Small intestine (tissue), 7 donors: ENCODE measurements at regions not wholly inside any gene's neighbourhood (a gene's known extent, or its start where the extent isn't known, plus 50 kb on each side); places are given as distances from the start of the nearest gene placed in this dataset.
A peak's percentile ranks its signal among the peaks of the same experiment; 100 is the strongest.
"Not testable (repeated sequence)": the region's sequence is repeated elsewhere in the genome, so short reads cannot be mapped to it uniquely, and the experiment has no call there.

Experiments
- DNase-seq, 2 donors: peaks; one replicate each; pipeline versions ENCODE4 v3.0.0 to v3.0.0-alpha.2; 2013
- FAIRE-seq: peaks from 2 replicates; lab custom pipeline; 2012; peaks lifted over from hg19 to GRCh38; lab: Jason Lieb, UNC
- H3K27ac ChIP-seq, 3 donors: one replicate each; pipeline ENCODE4 v1.5.1; 2013; ENCODE audit warnings: low read length in 2 of 3, mild to moderate bottlenecking in 2 of 3, control low read depth in 1 of 3, inconsistent platforms in 1 of 3, low read depth in 1 of 3, moderate library complexity in 1 of 3
- H3K27me3 ChIP-seq, 3 donors: one replicate each; pipeline ENCODE4 v1.6.1; 2013; ENCODE audit warnings: low read length in 3 of 3, inconsistent platforms in 1 of 3; ENCODE audit not compliant: control insufficient read depth in 3 of 3, insufficient read depth in 3 of 3
- H3K36me3 ChIP-seq, 3 donors: one replicate each; pipeline ENCODE4 v1.6.1; 2013; ENCODE audit warnings: low read length in 3 of 3, inconsistent platforms in 1 of 3, low read depth in 1 of 3, mild to moderate bottlenecking in 1 of 3, moderate library complexity in 1 of 3; ENCODE audit not compliant: control insufficient read depth in 3 of 3, insufficient read depth in 2 of 3
- H3K4me1 ChIP-seq, 3 donors: one replicate each; pipeline ENCODE4 v1.6.1; 2013; ENCODE audit warnings: low read length in 2 of 3, inconsistent platforms in 1 of 3, low read depth in 1 of 3, mild to moderate bottlenecking in 1 of 3, moderate library complexity in 1 of 3; ENCODE audit not compliant: control insufficient read depth in 3 of 3, insufficient read depth in 2 of 3
- H3K4me3 ChIP-seq, 3 donors: one replicate each; pipeline ENCODE4 v1.5.1; 2013; ENCODE audit warnings: low read length in 3 of 3, control low read depth in 1 of 3, inconsistent platforms in 1 of 3, low read depth in 1 of 3, mild to moderate bottlenecking in 1 of 3, moderate library complexity in 1 of 3
- H3K9me3 ChIP-seq, 2 donors: one replicate each; pipeline ENCODE4 v1.6.1; 2013; ENCODE audit warnings: low read depth in 1 of 2, low read length in 1 of 2; ENCODE audit not compliant: control insufficient read depth in 2 of 2, insufficient read depth in 1 of 2
- WGBS, 3 donors: extraction: QIAGEN DNeasy Blood & Tissue Kit; methylation state at CpG; one replicate each; pipeline ENCODE4 v1.1.7; 2013; 5-methylcytosine and 5-hydroxymethylcytosine counted together
- donor health status: healthy with polysubstance abuse.
- donor health status: control.
- donor health status: control.
- donor health status: Bipolar disorder and iron deficiency.
- donor health status: healthy.

- DNase-seq (no peak), FAIRE-seq (no peak)
- no peak overlapping the region for H3K4me3 ChIP-seq
- no peaks in the 10 kb centered on the region for H3K36me3 ChIP-seq
- no peaks in the 10 kb centered on the region for H3K27me3 ChIP-seq
- peaks cover 0 to 12% of the 10 kb centered on the region in 2 donors for H3K9me3 ChIP-seq
- H3K4me1 ChIP-seq = no peaks in the 10 kb centered on the region
- H3K27ac ChIP-seq = no peak overlapping the region
- 86 to 91% (median 88%) methylated on average over 9 of the region's 9 CpGs for WGBS, 3 donors
Observed at GRCh38 chr12:114838480-114838879, 154.5 kb upstream of the TBX3 start.

GRCh38 chr12:114836609-114837008 lies 152.6 kb upstream of the TBX3 start:
- peaks cover 0 to 12% of the 10 kb centered on the region in 2 donors for H3K9me3 ChIP-seq

GRCh38 chr12:114835031-114835430 lies 151.1 kb upstream of the TBX3 start:
- no peak for DNase-seq
- Histone ChIP-seq H3K4me1 (no peaks in the 10 kb centered on the region), H3K27ac (no peak overlapping the region), H3K4me3 (no peak overlapping the region), H3K36me3 (no peaks in the 10 kb centered on the region), H3K9me3 (peaks cover 0 to 12% of the 10 kb centered on the region in 2 donors), H3K27me3 (no peaks in the 10 kb centered on the region)
- 59 to 77% (median 72%) methylated on average over 2 of the region's 2 CpGs for WGBS, 3 donors
- FAIRE-seq = no peak

More at GRCh38 chr12:114836609-114837008, 152.6 kb upstream of the TBX3 start:
- no peaks in the 10 kb centered on the region for H3K4me1 ChIP-seq
- no peak for FAIRE-seq
- H3K36me3 ChIP-seq = no peaks in the 10 kb centered on the region
- WGBS, 3 donors = 95 to 97% (median 96%) methylated on average over 3 of the region's 3 CpGs
- no peak overlapping the region for H3K27ac ChIP-seq
- no peaks in the 10 kb centered on the region for H3K27me3 ChIP-seq
- no peak overlapping the region for H3K4me3 ChIP-seq
- no peak for DNase-seq

- H3K27me3 ChIP-seq = no peaks in the 10 kb centered on the region
- no peaks in the 10 kb centered on the region for H3K36me3 ChIP-seq
- FAIRE-seq (no peak), DNase-seq (no peak)
- WGBS, 3 donors = 52 to 74% (median 64%) methylated on average over 3 of the region's 3 CpGs
- no peak overlapping the region for H3K27ac ChIP-seq
- peaks cover 0 to 12% of the 10 kb centered on the region in 2 donors for H3K9me3 ChIP-seq
- H3K4me1 ChIP-seq = no peaks in the 10 kb centered on the region
- no peak overlapping the region for H3K4me3 ChIP-seq
Observed at GRCh38 chr12:114834621-114835020, 150.6 kb upstream of the TBX3 start.

- Histone ChIP-seq H3K27me3 (no peaks in the 10 kb centered on the region), H3K4me1 (peaks cover 0 to 16% (median 0%) of the 10 kb centered on the region in 3 donors), H3K36me3 (no peaks in the 10 kb centered on the region), H3K4me3 (no peak overlapping the region), H3K27ac (peak overlapping the region in 1 of 3 donors; percentile 9), H3K9me3 (peaks cover 0 to 2% of the 10 kb centered on the region in 2 donors)
- FAIRE-seq = no peak
- DNase-seq = peak in 1 of 2 donors; percentile 67
- 61 to 79% (median 68%) methylated on average over 4 of the region's 4 CpGs for WGBS, 3 donors
Observed at GRCh38 chr12:114829833-114830232, 145.9 kb upstream of the TBX3 start.

GRCh38 chr12:114829244-114829643 lies 145.3 kb upstream of the TBX3 start:
- peaks cover 0 to 16% (median 0%) of the 10 kb centered on the region in 3 donors for H3K4me1 ChIP-seq
- H3K9me3 ChIP-seq, H3K27me3 ChIP-seq, FAIRE-seq, H3K4me3 ChIP-seq, DNase-seq, H3K36me3 ChIP-seq: not testable (repeated sequence)
- peak overlapping the region in 1 of 3 donors; percentile 9 for H3K27ac ChIP-seq

- WGBS, 3 donors = 44 to 75% (median 55%) methylated on average over 7 of the region's 7 CpGs
- DNase-seq (peak; percentile 52 to 80), FAIRE-seq (no peak)
- H3K4me1 ChIP-seq = peaks cover 0 to 16% (median 0%) of the 10 kb centered on the region in 3 donors
- no peak overlapping the region for H3K4me3 ChIP-seq
- no peaks in the 10 kb centered on the region for H3K9me3 ChIP-seq
- no peaks in the 10 kb centered on the region for H3K36me3 ChIP-seq
- peak overlapping the region in 1 of 3 donors; percentile 50 for H3K27ac ChIP-seq
- H3K27me3 ChIP-seq = no peaks in the 10 kb centered on the region
Observed at GRCh38 chr12:114827461-114827860, 143.5 kb upstream of the TBX3 start.

- no peak for FAIRE-seq
- H3K36me3 ChIP-seq = no peaks in the 10 kb centered on the region
- no peak overlapping the region for H3K4me3 ChIP-seq
- peak; percentile 69 to 97 for DNase-seq
- H3K4me1 ChIP-seq = peaks cover 0 to 16% (median 0%) of the 10 kb centered on the region in 3 donors
- no peaks in the 10 kb centered on the region for H3K9me3 ChIP-seq
- peak overlapping the region; percentile 5 to 45 (median 27) for H3K27ac ChIP-seq
- H3K27me3 ChIP-seq = no peaks in the 10 kb centered on the region
- WGBS, 3 donors = 8 to 45% (median 22%) methylated on average over 5 of the region's 5 CpGs
Observed at GRCh38 chr12:114826244-114826643, 142.3 kb upstream of the TBX3 start.

GRCh38 chr12:114823724-114824123 lies 139.7 kb upstream of the TBX3 start:
- Histone ChIP-seq H3K4me1 (peaks cover 0 to 16% (median 0%) of the 10 kb centered on the region in 3 donors), H3K36me3 (no peaks in the 10 kb centered on the region), H3K27ac (no peak overlapping the region), H3K4me3 (no peak overlapping the region), H3K27me3 (no peaks in the 10 kb centered on the region), H3K9me3 (no peaks in the 10 kb centered on the region)
- DNase-seq (peak in 1 of 2 donors; percentile 28), FAIRE-seq (no peak)
- 19 to 67% (median 35%) methylated on average over 8 of the region's 8 CpGs for WGBS, 3 donors
